ENCODE measurements at regions not wholly inside any gene's neighbourhood (a gene's known extent, or its start where the extent isn't known, plus 50 kb on each side); places are given as distances from the start of the nearest gene placed in this dataset.

DNA sequence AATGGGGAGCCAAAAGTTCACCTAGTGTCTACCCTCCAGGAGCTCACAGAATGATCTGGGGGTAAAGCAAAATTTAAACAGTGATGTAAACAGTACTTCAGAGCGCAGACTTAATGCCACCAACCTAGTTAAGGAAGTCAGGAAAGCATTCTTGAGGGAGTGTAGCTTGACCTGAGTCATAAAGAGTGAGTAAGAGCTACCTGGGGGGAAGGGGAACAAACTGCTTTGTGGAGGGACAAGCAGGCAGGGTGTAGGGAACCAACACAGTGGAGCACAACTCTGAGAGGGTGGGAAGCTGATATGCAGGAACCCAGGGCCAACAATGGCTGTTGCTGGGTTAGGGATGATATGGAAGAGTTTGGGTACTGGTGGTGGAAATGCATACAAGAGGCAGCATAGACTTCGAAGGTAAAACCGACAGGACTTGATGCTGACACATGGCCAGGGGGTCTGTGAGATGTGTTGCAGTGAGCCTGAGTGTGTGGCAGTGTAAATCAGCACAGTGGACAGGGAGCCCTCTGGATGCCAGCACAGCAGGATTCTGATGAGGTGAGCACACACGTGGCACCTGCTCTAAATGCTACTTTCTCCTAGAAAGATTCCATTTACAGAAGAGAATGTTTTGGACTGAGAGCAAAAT is 58.3 kb upstream of the CYP2D6 start:
- no peak overlapping the region for H2AFZ ChIP-seq
- H3K4me3 ChIP-seq = no peak overlapping the region
- TF ChIP-seq CREB1 (CRISPR knock-in tag; IDR thresholded peaks at IDR 0.05; ENCODE audit: low read depth) = no peak
- peak; percentile 53 for TF ChIP-seq REST (IDR thresholded peaks at IDR 0.05; ENCODE audit: unreplicated experiment)
- TF ChIP-seq NANOG (IDR thresholded peaks at IDR 0.05; ENCODE audit: borderline replicate concordance) = no peak
- TF ChIP-seq, protein P1, sequence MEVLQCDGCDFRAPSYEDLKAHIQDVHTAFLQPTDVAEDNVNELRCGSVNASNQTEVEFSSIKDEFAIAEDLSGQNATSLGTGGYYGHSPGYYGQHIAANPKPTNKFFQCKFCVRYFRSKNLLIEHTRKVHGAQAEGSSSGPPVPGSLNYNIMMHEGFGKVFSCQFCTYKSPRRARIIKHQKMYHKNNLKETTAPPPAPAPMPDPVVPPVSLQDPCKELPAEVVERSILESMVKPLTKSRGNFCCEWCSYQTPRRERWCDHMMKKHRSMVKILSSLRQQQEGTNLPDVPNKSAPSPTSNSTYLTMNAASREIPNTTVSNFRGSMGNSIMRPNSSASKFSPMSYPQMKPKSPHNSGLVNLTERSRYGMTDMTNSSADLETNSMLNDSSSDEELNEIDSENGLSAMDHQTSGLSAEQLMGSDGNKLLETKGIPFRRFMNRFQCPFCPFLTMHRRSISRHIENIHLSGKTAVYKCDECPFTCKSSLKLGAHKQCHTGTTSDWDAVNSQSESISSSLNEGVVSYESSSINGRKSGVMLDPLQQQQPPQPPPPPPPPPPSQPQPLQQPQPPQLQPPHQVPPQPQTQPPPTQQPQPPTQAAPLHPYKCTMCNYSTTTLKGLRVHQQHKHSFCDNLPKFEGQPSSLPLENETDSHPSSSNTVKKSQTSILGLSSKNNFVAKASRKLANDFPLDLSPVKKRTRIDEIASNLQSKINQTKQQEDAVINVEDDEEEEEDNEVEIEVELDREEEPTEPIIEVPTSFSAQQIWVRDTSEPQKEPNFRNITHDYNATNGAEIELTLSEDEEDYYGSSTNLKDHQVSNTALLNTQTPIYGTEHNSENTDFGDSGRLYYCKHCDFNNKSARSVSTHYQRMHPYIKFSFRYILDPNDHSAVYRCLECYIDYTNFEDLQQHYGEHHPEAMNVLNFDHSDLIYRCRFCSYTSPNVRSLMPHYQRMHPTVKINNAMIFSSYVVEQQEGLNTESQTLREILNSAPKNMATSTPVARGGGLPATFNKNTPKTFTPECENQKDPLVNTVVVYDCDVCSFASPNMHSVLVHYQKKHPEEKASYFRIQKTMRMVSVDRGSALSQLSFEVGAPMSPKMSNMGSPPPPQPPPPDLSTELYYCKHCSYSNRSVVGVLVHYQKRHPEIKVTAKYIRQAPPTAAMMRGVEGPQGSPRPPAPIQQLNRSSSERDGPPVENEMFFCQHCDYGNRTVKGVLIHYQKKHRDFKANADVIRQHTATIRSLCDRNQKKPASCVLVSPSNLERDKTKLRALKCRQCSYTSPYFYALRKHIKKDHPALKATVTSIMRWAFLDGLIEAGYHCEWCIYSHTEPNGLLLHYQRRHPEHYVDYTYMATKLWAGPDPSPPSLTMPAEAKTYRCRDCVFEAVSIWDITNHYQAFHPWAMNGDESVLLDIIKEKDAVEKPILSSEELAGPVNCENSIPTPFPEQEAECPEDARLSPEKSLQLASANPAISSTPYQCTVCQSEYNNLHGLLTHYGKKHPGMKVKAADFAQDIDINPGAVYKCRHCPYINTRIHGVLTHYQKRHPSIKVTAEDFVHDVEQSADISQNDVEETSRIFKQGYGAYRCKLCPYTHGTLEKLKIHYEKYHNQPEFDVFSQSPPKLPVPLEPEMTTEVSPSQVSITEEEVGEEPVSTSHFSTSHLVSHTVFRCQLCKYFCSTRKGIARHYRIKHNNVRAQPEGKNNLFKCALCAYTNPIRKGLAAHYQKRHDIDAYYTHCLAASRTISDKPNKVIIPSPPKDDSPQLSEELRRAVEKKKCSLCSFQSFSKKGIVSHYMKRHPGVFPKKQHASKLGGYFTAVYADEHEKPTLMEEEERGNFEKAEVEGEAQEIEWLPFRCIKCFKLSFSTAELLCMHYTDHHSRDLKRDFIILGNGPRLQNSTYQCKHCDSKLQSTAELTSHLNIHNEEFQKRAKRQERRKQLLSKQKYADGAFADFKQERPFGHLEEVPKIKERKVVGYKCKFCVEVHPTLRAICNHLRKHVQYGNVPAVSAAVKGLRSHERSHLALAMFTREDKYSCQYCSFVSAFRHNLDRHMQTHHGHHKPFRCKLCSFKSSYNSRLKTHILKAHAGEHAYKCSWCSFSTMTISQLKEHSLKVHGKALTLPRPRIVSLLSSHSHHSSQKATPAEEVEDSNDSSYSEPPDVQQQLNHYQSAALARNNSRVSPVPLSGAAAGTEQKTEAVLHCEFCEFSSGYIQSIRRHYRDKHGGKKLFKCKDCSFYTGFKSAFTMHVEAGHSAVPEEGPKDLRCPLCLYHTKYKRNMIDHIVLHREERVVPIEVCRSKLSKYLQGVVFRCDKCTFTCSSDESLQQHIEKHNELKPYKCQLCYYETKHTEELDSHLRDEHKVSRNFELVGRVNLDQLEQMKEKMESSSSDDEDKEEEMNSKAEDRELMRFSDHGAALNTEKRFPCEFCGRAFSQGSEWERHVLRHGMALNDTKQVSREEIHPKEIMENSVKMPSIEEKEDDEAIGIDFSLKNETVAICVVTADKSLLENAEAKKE (CRISPR knock-in tag; IDR thresholded peaks at IDR 0.05) = no peak
- no peak overlapping the region for H3K27ac ChIP-seq (ENCODE audit: low read depth)
- no peak overlapping the region for H3K4me2 ChIP-seq
- no peaks in the 10 kb centered on the region for H3K9me2 ChIP-seq (ENCODE audit: insufficient read depth)
- Mint-ChIP-seq H3K27me3 (ENCODE audit: insufficient read depth, low read depth, poor library complexity) (no peaks in the 10 kb centered on the region), H3K4me1 (peaks cover 51% of the 10 kb centered on the region), H3K9me3 (no peaks in the 10 kb centered on the region), H3K4me3 (no peak overlapping the region), H3K27ac (no peak overlapping the region), H3K36me3 (ENCODE audit: low read depth) (no peaks in the 10 kb centered on the region)
- peak; percentile 74 for ATAC-seq
- H3K36me3 ChIP-seq (ENCODE audit: insufficient read depth) = no peaks in the 10 kb centered on the region
- no peak for DNase-seq (ENCODE audit: low spot score)
- H3K79me2 ChIP-seq (replicated peaks; ENCODE audit: insufficient read depth) = peaks cover 96% of the 10 kb centered on the region
- peaks cover 80% of the 10 kb centered on the region for H4K20me1 ChIP-seq (replicated peaks; ENCODE audit: insufficient read depth)
- no peaks in the 10 kb centered on the region for H3F3A ChIP-seq (replicated peaks; ENCODE audit: low read depth)
- H3K4me1 ChIP-seq (ENCODE audit: insufficient read depth) = peaks cover 16% of the 10 kb centered on the region
- no peaks in the 10 kb centered on the region for H3K27me3 ChIP-seq (ENCODE audit: insufficient read depth)
